Common myeloid progenitor, CD34-positive (primary cell): ENCODE measurements at regions not wholly inside any gene's neighbourhood (a gene's known extent, or its start where the extent isn't known, plus 50 kb on each side); places are given as distances from the start of the nearest gene placed in this dataset.
A peak's percentile ranks its signal among the peaks of the same experiment; 100 is the strongest.

Experiments used
- CTCF ChIA-PET: fragments of 350-600 bp; sonication (Branson Sonifier 250); formaldehyde crosslinking; loops from one replicate; lab custom pipeline; 2021; ENCODE audit warnings: antibody characterized with exemption; lab: Charles Lee
- POLR2A ChIA-PET: fragments of 350-600 bp; sonication (Branson Sonifier 250); formaldehyde crosslinking; loops from one replicate; lab custom pipeline; 2021; ENCODE audit warnings: antibody characterized with exemption; lab: Charles Lee
- DNase-seq, 3 donors: peaks; one replicate each; pipeline versions ENCODE4 v3.0.0 to v3.0.0-alpha.2; 2013
- H3K27ac ChIP-seq, 2 experiments: 1 replicate in 1 of 2; 2 replicates in 1 of 2; pipeline ENCODE4 v1.7.0; 2013; ENCODE audit warnings: inconsistent platforms in 2 of 2, low read length in 2 of 2, mild to moderate bottlenecking in 2 of 2, low read depth in 1 of 2, moderate library complexity in 1 of 2; ENCODE audit not compliant: severe bottlenecking in 2 of 2, insufficient read depth in 1 of 2, poor library complexity in 1 of 2
- H3K27me3 ChIP-seq, 5 experiments: replicated peaks in 2 of 5; 1 replicate in 3 of 5; 2 replicates in 2 of 5; pipeline versions ENCODE4 v1.6.1 to v1.7.0; 2013; ENCODE audit warnings: low read length in 4 of 5, mild to moderate bottlenecking in 2 of 5, moderate library complexity in 2 of 5, inconsistent platforms in 1 of 5; ENCODE audit not compliant: insufficient read depth in 5 of 5, control insufficient read depth in 4 of 5
- H3K36me3 ChIP-seq, 4 experiments: 1 replicate in 2 of 4; 2 replicates in 2 of 4; pipeline versions ENCODE4 v1.6.1 to v1.7.0; 2013; ENCODE audit warnings: low read length in 3 of 4, control low read depth in 1 of 4, mild to moderate bottlenecking in 1 of 4; ENCODE audit not compliant: control insufficient read depth in 4 of 4, insufficient read depth in 4 of 4
- H3K4me1 ChIP-seq, 4 experiments: 1 replicate in 3 of 4; 2 replicates in 1 of 4; pipeline versions ENCODE4 v1.6.1 to v1.7.1; 2013; ENCODE audit warnings: low read length in 3 of 4, mild to moderate bottlenecking in 3 of 4, control low read depth in 1 of 4, inconsistent platforms in 1 of 4, moderate library complexity in 1 of 4; ENCODE audit not compliant: control insufficient read depth in 4 of 4, insufficient read depth in 4 of 4; ENCODE audit errors: control extremely low read depth in 1 of 4
- H3K4me3 ChIP-seq, 7 experiments: 1 replicate in 4 of 7; 2 replicates in 3 of 7; pipeline versions ENCODE4 v1.5.1 to v1.7.0; 2013; ENCODE audit warnings: mild to moderate bottlenecking in 7 of 7, low read length in 6 of 7, moderate library complexity in 6 of 7, inconsistent platforms in 2 of 7, low read depth in 2 of 7, control low read depth in 1 of 7; ENCODE audit not compliant: insufficient read depth in 4 of 7, control insufficient read depth in 1 of 7; ENCODE audit errors: extremely low read depth in 1 of 7
- H3K9me3 ChIP-seq, 5 experiments: 1 replicate in 4 of 5; 2 replicates in 1 of 5; pipeline versions ENCODE4 v1.6.1 to v1.7.1; 2013; ENCODE audit warnings: low read length in 4 of 5, mild to moderate bottlenecking in 2 of 5, inconsistent platforms in 1 of 5, low read depth in 1 of 5, moderate library complexity in 1 of 5; ENCODE audit not compliant: control insufficient read depth in 4 of 5, insufficient read depth in 2 of 5; ENCODE audit errors: control extremely low read depth in 1 of 5
- WGBS: methylation state at CpG from one replicate; pipeline ENCODE4 v1.1.5; 2013; ENCODE audit not compliant: insufficient coverage; 5-methylcytosine and 5-hydroxymethylcytosine counted together

- H3K36me3 ChIP-seq: no peaks in the 10 kb centered on the region
Measured at GRCh38 chr19:30207357-30207756, 164.8 kb upstream of the ZNF536 start.

GRCh38 chr19:30208436-30209060 is 163.6 kb upstream of the ZNF536 start:
- Histone ChIP-seq H3K36me3 (no peaks in the 10 kb centered on the region), H3K4me3 (no peak overlapping the region), H3K27me3 (peaks cover 0 to 41% (median 5%) of the 10 kb centered on the region in 5 experiments), H3K27ac (no peak overlapping the region), H3K4me1 (no peaks in the 10 kb centered on the region), H3K9me3 (peaks cover 0 to 5% (median 0%) of the 10 kb centered on the region in 5 experiments)
- ChIA-PET CTCF (interaction anchor here (0.6 to 1.4 kb wide), 2 partner anchors 13 to 15 kb away, joined by 3 read pairs; no protein-coding TSS in a partner anchor), POLR2A (no interaction called here)
- WGBS: 95% methylated on average over 17 of the region's 18 CpGs
- DNase-seq: no peak

More at GRCh38 chr19:30207357-30207756, 164.8 kb upstream of the ZNF536 start:
- WGBS: 82% methylated on average over 6 of the region's 6 CpGs
- no peak overlapping the region for H3K4me3 ChIP-seq
- no peak overlapping the region for H3K27ac ChIP-seq
- ChIA-PET CTCF (no interaction called here), POLR2A (interaction anchor here (0.6 kb wide), 1 partner anchor 53 kb away, joined by 3 read pairs; no protein-coding TSS in a partner anchor)
- no peak for DNase-seq
- H3K27me3 ChIP-seq: peaks cover 0 to 38% (median 5%) of the 10 kb centered on the region in 5 experiments
- H3K4me1 ChIP-seq: no peaks in the 10 kb centered on the region
- peaks cover 0 to 5% (median 0%) of the 10 kb centered on the region in 5 experiments for H3K9me3 ChIP-seq

DNA sequence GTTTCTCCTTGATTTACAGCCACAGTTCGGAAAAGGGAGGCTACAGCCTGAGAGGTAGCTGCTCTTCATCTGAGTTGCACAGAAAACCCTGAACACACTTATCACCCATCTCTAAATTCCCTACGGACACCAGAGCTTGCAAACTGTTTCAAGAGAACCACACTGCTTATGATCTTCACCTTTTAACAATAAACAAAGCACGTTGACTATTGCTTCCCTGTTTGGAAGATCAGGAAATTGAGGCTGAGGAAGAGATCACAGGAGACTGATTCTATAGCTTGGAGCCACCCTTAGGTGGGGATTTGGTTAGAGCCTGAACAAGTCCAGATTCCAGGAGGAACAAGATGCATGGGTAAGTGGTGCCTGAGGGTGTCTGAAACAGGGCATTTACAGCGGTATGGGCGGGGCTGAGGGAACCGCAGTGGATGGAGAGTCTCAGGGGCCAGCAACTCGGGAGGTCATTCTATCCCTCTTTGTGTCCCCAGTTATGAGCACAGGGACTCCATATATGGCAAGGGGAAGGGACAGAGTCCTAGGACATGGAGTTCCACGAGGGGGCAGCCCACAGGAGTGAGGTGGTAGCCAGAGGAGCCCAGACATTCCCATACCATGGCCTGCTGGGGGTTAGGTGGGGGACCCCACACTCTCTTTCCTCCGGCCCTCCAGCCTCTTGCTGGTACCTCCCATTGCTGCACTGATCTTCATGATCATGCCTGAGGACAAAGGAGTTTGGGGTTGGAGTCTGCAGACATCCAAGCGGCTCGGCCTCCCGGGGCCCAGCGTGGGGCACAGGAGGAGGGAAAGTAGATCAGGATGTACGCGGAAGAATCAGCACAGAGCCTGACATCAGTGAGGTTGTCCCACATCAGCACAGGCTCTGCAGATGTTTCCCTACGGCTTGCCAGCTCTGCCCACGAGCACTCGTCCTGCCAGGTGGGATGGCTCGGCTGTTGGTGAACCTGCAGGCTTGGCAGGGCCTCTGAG is 162.3 kb upstream of the ZNF536 start:
- CTCF ChIA-PET: interaction anchor here (1.0 kb wide), 1 partner anchor 210 kb away, joined by 3 read pairs; no protein-coding TSS in a partner anchor
- Histone ChIP-seq H3K9me3 (peaks cover 0 to 5% (median 0%) of the 10 kb centered on the region in 5 experiments), H3K27me3 (peaks cover 0 to 41% (median 3%) of the 10 kb centered on the region in 5 experiments), H3K4me1 (peaks cover 0 to 4% (median 1%) of the 10 kb centered on the region in 4 experiments), H3K4me3 (no peak overlapping the region), H3K36me3 (no peaks in the 10 kb centered on the region), H3K27ac (no peak overlapping the region)
- WGBS: 81% methylated on average over 15 of the region's 19 CpGs
- POLR2A ChIA-PET: no interaction called here
- DNase-seq: no peak

DNA sequence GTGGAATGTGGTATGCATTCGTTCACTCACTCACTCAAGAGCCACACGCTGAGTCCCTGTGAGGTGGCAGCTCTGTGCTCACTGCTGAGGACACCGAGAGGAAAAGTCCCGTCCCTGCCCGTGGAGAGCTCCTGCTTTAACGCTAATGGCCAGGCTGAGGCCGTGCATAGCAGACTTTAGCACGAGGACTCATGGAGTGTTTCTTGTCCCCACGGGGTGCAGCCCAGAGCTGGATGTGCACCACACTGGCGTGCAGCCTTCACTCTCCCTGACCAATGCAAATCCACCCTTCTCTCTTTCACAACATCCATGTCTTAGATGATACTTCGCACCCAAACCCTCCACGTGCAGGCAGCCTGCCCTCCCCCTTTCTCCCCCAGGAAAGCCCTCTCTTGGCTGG is 159.6 kb upstream of the ZNF536 start:
- Histone ChIP-seq H3K36me3 (no peaks in the 10 kb centered on the region), H3K9me3 (no peaks in the 10 kb centered on the region), H3K4me3 (no peak overlapping the region), H3K27ac (no peak overlapping the region), H3K4me1 (peaks cover 0 to 7% (median 3%) of the 10 kb centered on the region in 4 experiments), H3K27me3 (peaks cover 0 to 32% (median 3%) of the 10 kb centered on the region in 5 experiments)
- ChIA-PET POLR2A (interaction anchor here (0.6 kb wide), 1 partner anchor 266 kb away, joined by 3 read pairs; no protein-coding TSS in a partner anchor), CTCF (no interaction called here)
- 89% methylated on average over 12 of the region's 12 CpGs for WGBS
- DNase-seq: no peak

- no peaks in the 10 kb centered on the region for H3K36me3 ChIP-seq
- H3K27me3 ChIP-seq: peaks cover 0 to 23% (median 6%) of the 10 kb centered on the region in 5 experiments
- H3K4me1 ChIP-seq: peaks cover 0 to 7% (median 3%) of the 10 kb centered on the region in 4 experiments
- ChIA-PET POLR2A (no interaction called here), CTCF (interaction anchor here (1.0 kb wide), 1 partner anchor 9 kb away, joined by 3 read pairs; no protein-coding TSS in a partner anchor)
- H3K9me3 ChIP-seq: no peaks in the 10 kb centered on the region
- no peak overlapping the region for H3K27ac ChIP-seq
- peak overlapping the region in 1 of 7 experiments; percentile 29 for H3K4me3 ChIP-seq
- WGBS: 17% methylated on average over 4 of the region's 4 CpGs
- DNase-seq: peak; percentile 84 to 96 (median 95)
Measured at GRCh38 chr19:30214651-30215051, 157.5 kb upstream of the ZNF536 start.

- WGBS: 89% methylated on average over 1 of the region's 3 CpGs
- Histone ChIP-seq H3K4me1 (peaks cover 0 to 7% (median 3%) of the 10 kb centered on the region in 4 experiments), H3K27ac (no peak overlapping the region), H3K36me3 (no peaks in the 10 kb centered on the region), H3K27me3 (peaks cover 0 to 23% (median 6%) of the 10 kb centered on the region in 5 experiments), H3K9me3 (no peaks in the 10 kb centered on the region), H3K4me3 (peak overlapping the region in 1 of 7 experiments; percentile 29)
- POLR2A ChIA-PET: no interaction called here
- no peak for DNase-seq
- CTCF ChIA-PET: interaction anchor here (1.0 to 1.2 kb wide), 2 partner anchors 8 to 183 kb away, joined by 3 read pairs; no protein-coding TSS in a partner anchor
Measured at GRCh38 chr19:30215248-30215647, 156.9 kb upstream of the ZNF536 start.
